Right lung (tissue), 2 donors: ENCODE measurements at regions not wholly inside any gene's neighbourhood (a gene's known extent, or its start where the extent isn't known, plus 50 kb on each side); places are given as distances from the start of the nearest gene placed in this dataset.

Source experiments
- DNase-seq, 2 donors: peaks; one replicate each; pipeline ENCODE4 v3.0.0-alpha.2; 2013

GRCh38 chr16:85326113-85326793 lies 214.0 kb upstream of the CIBAR2 start:
- no peak for DNase-seq

DNA sequence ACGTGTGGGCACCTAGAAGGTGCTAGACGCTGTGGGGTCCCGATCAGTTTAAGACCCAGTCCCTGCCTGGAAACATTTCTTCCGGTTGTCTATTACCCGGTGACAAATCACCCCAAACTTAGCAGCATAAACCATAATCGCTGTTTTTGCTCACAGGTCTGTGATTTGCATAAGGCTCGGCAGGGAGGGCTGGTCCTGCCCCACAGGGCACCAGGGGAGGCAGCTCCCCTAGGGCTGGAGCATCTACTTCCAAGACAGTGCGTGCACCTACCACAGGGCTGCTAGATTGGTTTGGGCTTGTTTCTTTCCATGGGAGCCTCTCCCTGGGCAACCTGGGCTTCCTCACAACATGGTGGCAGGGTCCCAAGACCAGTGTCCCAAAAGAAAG lies 214.5 kb upstream of the CIBAR2 start:
- DNase-seq, result no peak

DNA sequence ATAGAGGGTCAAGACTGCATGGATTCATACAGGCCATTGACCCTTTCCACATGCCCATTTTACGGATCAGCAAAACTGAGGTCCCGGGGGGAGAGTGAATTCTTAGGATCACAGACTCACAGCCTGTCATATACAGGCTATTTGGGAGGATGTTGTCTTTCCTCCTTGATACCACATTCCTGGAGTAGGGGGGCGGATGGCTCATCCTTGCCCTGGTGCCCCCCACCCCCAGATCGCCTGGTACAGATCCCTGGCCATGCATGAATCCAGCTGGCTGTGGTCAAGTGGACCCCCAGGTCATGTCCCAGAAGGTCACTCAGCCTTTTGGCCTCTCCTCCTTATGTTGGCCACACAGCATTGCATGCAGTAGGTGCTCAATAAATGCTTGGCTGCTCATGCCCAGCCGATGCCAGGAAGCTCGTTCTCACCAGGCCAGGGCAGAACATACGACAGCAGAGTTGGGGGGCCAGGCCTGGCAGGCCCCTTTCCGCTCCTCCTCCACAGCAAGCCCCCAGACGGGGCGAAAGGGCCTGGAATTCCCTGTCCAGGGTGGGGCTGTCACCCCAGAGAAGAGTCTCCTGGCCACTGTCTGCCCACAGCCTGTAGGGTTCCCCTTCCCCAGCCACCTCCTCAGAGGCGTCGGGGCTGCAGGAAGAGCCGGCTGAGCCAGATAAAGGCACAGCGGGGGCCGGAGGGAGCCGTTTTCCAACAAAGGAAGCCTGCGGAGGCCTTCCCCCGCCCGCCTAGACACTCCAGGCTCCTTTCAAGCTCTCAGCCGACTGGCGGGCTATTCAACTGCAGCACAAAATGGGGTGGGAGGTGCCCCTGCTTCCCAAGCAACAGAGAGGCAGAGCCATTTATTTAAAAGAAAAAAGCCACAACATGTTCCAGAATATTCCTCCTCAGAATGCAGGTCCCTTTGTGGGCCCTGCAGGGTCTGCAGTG lies 215.7 kb upstream of the CIBAR2 start:
- peak in 1 of 2 donors; percentile 65 for DNase-seq

GRCh38 chr16:85328676-85329058 lies 216.4 kb upstream of the CIBAR2 start:
- no peak for DNase-seq

DNA sequence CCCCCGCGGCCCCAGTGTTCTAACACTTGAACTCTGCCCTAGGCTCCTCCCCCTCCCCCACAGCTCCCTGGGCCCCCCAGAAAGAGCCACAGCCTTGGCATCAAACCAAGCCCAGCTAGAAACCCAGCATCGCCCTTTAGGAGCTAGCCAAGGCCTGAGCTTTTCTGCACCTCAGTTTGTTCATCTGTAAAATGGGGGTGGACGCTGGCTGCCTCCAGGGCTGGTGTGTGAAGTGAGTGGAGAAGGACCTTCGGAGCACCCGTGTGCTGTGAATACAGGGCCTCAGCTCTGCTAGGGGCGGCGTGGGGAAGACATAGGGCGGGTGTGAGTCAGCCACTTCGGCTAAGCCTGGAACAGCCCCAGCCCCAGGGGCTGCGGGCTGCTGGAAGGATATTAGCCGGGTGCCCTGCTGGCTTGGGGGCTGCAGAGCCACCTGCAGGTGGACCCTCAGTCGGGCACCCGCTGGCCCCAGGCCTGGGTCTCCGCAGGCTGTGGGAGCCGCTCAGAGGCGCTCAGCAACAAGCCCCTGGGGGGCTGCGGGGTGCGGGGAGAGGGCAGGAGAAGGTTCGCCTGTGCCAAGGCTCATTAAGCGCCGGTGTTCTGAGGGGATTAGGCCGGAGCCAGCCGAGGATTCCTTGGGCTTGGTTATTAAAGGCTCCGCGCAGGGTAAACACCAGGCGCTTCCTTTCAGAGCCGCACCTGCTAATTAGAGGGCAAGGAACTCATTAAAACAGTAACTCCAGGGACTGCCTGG lies 217.0 kb upstream of the CIBAR2 start:
- DNase-seq, result no peak

DNA sequence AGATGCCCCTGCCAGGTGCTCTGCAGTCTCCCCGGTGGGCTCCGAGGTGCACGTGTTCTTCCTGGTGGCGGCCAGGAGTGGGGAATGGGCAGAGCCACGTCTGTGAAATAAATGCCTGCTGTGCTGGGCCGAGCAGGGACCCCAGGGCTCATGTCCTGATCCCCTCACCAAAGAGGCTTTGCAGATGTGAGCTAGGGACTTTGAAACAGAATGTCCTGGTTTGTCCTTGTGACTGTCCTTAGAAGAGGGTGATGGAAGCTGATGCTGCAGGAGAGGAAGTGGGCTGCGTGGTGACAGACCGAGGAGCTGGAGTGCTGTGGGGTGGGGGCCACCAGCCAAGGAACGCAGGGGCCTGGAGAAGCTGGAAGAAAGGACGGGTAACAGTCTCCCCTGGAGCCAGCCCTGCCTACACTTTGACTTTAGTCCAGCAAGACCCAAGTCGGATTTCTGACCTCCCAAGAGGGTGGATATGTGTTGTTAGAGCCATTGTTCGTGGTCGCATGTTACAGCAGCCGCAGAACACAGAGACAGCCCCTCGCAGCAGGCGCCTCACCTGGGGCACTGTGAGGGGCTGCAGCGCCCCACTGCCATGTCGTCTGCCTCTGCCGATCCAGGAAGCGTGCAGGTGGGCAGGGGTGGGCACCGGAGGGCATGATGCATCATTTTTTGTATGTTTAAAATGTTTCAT lies 217.9 kb upstream of the CIBAR2 start:
- no peak for DNase-seq

- no peak for DNase-seq
These were observed 218.5 kb upstream of the CIBAR2 start for GRCh38 chr16:85330694-85331188.

DNA sequence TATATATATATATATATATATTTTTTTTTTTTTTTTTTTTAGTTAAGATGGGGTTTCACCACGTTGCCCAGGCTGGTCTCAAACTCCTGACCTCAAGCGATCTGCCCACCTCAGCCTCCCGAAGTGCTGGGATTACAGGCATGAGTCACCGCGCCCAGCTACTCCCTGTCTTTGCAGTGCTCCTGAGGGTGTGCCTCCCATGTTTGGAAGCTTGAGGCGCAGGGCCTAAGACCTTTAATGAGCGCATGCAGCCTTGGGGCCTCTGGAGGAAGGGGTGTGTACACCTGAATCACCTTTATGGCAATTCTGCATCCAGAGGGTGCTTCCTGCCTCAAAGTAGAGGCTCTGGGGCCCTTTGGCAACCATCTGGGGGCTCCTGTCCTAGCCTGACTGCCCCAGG lies 219.4 kb upstream of the CIBAR2 start:
- no peak for DNase-seq

DNA sequence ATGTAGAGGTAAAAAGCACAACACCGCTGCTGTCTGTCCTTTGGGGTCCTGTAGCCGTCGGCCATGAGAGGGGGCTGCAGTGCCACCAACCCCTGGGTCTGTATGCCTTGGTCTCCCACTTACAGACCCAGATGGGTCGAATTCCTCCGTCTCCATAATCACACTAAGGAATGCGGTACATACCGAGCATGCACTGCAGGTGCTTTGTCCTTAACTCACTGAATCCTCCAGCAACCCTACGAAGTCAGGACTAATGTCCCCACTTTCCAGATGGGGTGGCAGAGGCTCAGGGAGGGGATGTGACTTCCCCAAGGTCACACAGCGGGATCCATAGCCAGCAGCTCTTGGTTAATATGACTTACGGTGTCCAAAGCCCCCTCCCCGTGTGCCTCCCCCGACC lies 219.9 kb upstream of the CIBAR2 start:
- DNase-seq, result no peak

GRCh38 chr16:85333337-85333736 lies 221.1 kb upstream of the CIBAR2 start:
- no peak for DNase-seq

- DNase-seq, result no peak
These were observed 221.7 kb upstream of the CIBAR2 start for GRCh38 chr16:85333744-85334640.

DNA sequence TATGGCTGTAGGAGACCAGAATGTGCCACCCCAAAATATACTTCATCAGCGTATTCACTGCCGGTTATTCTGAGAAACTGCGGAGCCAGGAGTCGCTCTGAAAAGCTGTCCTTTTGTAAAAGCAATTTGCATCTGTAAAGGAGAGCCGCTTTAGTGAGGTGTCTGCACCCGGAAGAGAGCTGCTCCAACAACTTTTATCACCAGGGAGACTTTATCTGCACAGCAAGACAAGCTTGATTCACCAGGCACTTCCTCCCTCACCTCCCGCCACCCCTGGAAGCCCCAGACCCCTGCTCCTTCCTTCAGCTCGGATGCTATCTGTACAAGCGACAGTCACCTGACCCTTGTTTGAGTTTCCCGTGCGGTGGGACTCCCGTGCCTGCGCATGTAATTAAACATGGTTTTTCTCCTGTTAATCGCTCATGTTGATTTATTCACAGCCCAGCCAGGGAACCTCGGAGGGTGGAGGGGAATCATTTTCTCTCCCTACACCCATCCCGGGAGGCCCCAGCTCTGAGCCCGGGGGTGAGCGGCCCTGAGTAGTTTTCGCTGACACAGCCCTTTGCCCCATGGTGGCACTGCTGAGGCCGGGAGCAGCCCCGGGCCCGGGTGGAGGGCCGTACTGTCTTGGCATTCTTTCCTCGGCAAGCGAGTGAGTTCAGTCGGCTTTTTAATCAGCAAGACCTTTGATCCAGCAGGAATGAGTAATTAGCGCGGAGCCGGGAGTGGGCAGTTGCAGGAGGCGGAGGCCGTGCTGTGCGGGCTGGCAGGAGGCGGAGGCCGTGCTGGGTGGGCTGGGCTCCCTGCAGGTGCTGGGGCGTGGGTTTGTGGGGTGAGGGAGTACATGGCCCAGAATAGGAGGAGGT lies 222.7 kb upstream of the CIBAR2 start:
- no peak for DNase-seq

DNA sequence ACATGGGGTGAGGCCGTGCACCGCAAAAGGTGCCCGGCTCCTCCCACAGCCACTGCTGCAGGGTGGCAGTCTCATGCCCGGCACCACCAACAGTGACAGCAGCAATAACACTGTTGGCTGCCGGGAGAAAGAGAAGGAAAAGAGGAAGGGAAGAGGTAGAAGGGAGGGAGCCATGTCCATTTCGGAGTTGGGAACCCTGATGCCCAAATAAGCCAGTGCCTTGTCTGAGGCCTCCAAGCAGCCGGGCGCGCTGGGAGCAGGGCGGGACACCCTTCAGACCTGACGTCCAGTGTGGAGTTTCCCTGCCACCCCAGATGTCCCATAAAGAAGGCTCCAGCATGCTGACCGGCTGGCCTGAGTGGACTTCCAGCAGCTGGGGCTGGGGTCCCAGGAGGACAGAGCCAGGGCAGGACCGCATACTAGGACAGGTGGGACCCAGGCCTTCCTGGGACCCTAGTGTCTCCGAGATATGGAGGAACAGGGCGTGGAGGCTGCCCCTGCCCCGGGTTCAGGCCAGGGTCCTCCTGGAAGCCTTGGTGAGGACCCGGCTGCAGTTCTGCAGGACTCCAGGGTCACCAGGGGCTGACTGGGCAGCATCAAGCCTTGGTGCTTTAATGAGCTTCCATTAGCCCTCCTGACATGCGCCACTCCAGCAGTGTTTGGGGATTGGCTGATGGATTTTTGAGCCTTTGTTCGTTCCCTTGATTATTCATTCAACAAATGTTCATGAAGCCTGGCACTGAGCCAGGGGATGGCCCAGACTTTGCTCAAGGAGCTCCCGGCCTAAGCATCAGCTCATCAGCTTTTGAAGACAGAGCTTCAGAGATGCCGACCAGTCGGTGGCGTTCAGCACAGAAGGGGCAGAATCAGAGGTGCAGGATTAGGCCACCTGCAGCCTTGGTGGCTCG lies 223.6 kb upstream of the CIBAR2 start:
- no peak for DNase-seq

DNA sequence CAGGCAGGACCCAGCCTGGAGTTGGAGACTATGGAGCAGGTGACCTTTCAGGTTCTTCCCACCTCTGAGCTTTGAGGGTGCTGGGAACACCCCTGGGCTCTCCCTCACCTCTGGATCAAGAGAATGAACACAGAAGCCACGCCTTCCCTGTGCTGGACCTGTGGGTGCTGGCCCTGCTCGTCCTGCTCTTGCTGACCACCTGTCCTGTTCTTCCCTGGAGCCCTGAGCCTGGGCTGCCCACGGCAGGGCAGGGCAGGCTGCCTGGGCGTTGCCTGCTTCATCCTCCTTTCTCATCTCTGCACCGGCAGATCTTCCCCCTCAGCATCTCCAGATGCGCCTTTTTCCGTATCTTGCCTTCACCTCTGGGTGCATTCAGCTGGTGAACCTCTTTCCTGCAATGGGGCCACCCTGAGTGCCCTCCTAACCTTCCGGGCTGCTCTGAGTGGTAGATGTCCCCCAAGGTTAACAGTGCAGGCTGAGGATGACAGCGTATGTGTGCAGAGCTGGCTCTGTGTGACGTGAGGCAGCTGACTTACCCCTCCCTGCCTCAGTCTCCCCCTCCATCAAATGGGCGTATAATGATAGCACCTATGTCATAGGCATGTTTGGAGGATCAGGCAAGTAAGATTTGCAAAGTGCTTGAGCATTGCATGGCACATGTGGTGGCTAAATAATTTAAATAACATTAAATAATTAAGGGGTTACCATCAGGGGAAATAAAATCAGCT lies 225.8 kb upstream of the CIBAR2 start:
- DNase-seq, result no peak

DNA sequence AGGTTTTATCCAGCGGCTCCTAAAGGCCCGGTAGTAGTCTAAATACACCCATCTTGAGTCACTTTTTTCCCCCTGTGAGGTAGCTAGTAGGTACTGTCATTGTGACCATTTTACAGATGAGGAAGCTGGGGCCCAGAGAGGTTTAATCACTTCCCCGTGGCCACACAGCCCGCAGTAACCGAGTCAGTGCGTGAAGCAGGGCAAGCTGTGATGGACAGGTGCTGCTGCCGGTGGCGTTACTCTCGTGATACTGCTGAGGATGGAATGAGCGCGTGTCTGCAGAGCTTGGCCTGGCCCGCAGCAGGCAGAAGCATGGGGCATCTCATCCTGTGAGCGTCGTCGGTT lies 226.3 kb upstream of the CIBAR2 start:
- no peak for DNase-seq

DNA sequence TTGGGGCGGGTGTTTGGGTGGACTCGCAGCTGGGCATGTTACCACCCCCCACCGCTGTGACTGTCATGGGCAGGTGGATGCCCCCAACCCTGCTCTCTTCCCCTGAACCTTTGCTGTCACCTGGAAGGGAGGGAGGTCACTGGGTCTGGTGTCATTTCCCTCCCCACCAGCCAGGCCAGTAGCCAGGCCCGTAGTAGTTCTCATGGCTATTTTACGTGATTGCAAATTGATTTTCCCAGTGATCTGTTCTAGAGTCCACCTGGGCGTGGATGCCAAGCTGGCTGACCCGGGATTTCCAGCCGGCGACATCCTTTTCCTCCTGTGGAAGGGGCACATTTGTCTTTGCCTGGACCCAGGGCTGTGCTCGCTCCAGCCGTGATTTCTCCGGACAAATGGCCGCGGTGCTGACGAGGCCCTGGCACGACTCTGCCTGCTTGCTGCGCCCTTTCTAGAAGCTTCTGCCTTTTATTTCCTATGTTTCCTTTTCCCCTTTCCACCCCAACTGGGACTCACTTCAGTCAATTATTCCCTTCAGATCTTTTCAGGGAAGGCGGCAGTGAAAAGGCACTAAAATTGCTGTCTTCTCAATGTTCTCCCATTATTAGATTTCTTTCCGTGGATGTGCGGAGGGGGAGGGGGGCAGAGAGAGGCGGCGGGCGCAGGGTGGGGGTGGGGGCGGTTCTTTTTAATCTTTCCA lies 226.9 kb upstream of the CIBAR2 start:
- no peak for DNase-seq

DNA sequence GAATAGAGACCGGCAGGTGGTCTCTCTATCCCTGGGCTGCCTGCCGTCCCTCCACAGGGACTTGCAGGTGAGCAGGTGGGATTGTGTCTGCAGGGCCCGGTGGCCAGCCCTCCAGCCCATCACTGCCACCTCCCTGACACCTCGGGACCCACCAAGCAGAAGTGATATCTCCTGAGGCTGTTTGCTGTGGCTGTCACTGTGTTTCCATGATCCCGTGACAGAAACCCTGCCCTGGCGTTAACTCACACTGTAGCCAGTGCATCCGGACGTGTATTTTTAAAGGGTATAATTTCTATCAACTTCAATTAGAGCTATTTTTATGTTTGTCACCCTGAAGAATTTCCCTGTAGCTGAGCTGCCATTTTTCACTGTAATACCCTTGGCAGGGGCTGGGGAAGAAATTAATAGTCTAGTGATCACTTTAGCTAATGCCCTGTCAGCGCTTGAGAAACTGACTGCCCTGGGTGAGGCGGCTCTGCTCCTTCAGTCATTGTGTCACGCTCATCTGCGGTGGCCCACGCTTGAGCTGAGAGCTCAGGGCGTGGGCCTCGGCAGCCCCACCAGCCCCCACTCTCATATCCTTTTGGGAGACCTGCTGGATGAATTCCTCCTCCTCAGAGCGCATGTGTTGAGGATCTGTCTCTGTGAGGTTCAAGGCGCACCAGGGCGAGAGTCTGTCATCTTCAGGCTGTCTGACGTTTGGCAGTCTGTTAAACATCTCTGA lies 229.9 kb upstream of the CIBAR2 start:
- no peak for DNase-seq
